Non-pigmented ciliary epithelial cell (primary cell): ENCODE measurements at regions not wholly inside any gene's neighbourhood (a gene's known extent, or its start where the extent isn't known, plus 50 kb on each side); places are given as distances from the start of the nearest gene placed in this dataset.

Experiments
- DNase-seq: peaks from one replicate; pipeline ENCODE4 v3.0.0-alpha.2; 2010; ENCODE audit warnings: low read depth

DNA sequence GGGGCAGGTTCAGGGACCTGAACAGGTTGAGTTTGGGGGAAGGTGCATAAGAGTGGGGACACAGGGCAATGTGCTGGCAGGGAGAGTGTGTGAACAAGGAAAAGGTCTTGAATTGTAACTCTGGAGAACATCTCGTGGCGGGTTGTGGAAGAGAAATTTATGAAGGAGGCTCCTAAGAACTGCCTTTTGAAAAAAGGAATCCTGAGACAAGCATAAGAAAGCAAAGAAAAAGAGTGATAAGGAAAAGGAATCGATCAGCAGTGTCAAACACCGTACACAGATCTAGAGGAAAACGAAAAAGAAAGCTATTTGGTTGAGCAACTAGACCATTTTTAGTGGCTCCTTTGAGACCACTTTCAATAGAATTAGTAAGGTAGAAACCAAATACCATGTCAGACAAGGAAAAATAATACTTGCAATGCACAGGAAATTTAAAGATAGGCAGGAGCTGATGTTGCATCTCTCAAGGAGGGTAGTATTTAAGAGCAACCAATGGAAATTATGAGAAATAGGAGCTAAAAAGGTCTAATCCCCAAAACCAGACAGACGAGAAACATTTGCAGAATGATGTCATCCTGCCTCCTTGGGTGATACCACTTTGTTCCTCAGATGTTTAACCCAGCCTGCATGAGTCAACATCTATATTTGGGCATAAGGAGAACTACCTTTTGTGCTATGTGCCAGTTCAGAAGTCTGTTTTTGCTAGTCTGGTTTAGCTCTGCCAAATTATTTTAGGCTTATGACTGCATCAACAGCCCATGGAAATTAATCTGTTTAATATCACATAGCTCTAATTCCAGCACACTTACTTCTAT is 64.5 kb upstream of the STK38L start:
- DNase-seq, result peak; percentile 99

DNA sequence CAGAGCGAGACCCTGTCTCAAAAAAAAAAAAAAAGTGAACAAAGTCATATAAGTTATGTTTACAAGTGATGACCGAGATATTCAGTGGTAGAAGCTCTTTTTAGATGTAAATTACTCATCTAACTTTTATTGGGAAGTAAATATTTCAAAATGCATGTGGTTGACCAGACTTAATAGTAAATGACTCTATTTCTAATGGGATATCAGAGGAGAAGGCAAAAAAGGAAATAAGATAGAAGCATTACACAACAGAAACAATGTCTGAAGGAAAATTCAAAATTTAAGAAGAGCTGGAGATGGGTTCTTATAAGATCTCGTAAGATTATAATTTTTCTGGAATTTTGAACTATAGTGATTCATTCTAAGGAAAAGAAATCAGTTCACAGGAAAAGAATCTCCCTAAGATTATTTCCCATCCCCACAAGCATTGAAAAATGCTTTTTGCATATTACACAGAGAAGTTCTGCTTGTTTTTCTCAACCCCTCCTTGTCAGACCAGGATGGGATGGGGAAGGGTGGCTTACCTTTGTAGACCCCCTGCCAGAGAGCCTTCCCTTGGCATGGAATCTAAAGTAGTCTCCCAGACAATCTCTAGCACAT is 63.1 kb upstream of the STK38L start:
- no peak for DNase-seq

DNA sequence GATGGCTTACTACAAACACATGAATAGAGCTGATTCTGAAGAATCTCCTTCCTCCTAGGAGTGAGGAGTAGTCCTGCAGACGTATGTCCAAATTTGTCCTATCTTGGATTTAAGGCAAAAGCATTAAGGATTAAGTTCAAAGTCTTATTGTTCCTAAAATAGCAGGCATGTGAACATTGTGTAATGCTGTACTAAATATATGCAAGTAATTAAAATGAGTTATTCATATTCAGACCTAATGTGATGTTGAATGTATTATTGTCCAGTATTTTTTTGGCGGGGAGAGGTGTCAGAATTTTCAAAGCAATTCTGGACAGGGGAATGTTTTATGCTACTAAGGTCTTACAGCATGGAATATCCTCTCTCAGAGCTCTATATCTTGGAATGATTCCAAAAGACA is 60.7 kb upstream of the STK38L start:
- no peak for DNase-seq

DNA sequence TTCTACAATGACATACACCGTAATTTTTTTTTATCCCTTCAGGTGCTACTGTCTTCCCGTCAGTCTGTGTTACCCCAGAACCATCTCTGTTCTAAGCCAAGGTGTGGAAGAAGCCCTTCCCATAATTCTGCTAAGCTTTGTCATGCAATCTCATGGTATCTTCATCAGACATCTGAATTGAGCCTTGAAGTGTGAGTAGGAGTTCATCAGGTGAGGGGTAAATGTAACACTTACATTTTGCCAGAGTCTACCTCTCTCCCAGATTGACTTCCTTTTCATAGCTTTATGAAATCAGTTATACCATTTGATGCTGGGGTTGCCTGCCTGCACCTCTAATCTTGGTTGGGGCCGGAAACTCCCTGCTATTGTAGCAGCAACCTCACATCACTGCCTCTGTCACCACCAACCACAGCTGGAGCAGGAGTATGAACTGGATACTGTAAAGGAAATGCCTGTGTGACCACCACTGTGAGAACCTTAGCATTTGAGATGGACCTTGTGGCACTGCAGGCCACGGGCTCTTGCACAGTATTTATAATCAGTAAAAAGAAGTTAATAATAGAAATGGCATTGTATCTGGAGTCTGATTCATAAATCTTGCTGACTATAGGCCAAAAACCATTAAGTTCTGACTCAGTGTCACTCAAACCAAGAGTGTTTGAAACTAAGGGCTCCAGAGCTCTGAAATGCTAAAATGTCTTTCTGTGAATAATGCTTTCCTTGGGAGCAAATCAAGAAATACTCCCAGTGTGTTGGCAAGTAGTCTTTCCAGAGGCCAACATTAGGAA is 58.7 kb upstream of the STK38L start:
- DNase-seq, result peak; percentile 84

DNA sequence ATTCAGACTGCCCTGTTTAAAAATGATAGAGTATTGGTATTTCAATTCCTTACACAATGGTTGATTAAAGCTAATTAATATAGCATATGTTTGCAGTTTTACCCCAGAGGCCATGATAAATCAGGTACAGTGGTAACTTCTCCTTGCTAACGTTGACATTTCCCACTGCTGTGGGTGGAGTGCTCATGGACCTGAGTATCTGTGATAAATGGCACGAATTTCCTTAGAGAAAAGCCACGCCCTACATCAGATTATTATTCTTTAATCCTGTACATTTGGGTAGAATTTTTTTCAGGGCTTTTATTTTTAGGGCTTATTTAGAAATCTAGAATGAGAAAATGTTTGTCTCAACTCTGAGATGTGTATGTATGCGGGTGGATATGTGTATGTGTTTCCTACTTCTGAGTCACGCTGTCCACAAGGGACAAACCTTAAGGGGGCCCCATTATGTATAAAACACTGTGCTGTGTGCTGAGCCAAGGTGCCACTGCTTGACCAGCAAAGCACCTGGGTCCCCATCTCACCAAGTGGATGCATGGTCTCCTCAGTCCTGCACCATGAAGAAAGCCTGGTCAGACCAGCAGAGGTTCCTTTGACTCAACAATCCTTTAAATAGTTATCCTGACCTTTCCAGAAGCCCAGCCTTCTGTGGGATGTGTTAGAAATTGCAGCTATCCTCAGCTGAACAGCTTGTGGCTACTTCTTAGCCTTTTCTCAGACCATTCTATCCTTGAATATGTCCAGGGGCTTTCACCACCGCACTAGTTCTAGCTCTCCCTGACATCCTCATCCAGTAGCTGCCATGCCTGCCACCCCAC is 57.9 kb upstream of the STK38L start:
- DNase-seq, result no peak

DNA sequence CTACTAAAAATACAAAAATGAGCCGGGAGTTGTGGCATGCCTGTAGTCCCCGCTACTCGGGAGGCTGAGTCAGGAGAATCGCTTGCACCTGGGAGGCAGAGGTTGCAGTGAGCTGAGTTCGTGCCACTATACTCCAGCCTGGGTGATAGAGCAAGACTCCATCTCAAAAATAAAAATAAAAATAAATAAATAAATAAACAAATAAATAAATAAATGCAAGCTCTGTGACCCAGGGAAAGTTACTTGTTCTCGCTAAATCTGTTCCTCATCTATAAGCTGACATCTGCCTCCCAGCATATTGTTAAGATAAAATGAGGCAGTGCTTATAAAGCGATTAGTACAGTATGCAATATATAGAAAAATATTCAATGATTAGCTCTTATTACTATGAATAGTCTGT is 56.4 kb upstream of the STK38L start:
- no peak for DNase-seq

DNA sequence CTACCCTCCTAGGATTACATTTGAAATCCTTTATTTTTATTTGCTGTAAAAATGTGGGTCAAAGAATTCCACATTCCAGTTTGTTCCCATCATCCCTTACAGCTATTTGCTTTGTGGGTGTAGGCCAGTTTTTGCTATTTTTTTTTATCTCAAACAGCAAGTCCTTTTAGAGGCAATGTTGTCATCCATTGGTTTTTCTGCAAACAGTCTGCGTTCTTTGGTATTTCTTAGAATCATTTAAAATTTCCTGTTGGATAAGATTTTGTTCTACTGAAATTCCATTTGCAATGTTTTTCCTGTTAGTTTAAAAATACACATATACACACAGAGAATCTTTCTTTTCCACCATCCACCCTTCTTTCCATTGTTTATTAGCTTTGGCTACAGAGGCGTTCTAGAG is 53.3 kb upstream of the STK38L start:
- DNase-seq, result no peak

DNA sequence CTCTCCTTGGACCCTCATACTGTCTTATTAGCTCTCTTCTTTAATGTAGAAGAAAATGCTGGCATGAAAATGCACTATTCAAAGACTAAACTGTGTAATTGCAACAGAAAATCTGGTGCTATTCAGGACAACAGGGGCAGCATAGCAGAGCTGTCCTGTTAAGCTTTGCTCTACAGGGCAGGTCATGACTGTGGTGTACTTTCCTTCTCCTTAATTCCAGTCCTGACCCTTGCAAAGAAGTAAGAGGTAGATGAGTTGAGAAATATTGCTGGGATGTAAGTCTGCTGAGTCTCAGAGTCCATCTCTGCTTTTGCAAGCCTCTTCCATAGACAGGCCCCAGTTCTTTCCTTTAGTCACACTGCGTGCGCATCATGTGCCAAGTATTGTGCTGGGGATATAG is 52.6 kb upstream of the STK38L start:
- DNase-seq, result no peak

DNA sequence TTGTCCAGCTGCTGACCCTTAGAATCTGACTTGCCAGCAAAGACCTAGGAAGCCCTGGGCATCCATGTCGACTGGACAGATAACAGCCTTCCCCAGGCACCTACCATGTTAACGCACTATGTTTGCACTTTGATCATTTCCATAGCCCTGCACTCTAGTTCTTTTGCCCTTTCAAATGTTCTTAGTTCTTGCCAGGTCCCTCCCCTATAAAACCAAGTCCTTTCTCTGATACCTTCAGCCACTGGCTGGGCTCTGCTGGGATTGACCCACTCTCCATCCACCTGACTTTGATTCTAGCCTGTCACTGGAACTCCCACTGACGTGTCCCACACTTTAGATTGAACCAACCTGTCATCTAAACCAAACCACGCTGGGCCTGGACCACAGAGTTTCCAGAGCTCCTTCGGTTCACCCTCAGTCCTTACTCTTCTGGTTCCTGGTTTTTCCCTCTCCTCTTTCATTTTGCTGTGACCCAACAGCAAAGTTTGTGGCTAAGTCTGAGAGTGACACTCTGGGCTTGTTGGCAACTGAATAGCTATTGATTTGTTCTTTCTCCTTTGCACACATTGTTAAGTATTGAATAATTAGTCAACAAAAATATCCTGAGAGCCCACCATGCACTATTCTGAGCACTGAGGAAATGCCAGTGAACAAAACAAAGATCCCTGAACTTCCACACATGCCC is 51.8 kb upstream of the STK38L start:
- no peak for DNase-seq

DNA sequence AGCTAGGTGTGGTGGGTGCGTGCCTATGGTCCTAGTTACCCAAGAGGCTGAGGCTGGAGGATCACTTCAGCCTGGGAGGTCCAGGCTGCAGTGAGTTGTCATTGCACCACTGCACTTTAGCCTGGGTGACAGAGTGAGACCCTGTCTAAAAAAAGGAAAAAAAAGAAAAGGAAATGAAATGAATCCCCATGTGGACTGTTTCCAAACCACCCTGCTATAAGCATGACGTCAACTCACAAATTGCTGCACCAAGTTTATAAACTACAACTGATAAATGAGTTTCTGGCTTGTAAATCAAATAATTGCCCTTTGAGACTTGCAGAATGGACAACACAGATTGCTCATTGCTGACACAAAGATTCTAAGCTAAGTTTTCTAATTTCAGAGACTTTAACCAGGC is 51.0 kb upstream of the STK38L start:
- no peak for DNase-seq

DNA sequence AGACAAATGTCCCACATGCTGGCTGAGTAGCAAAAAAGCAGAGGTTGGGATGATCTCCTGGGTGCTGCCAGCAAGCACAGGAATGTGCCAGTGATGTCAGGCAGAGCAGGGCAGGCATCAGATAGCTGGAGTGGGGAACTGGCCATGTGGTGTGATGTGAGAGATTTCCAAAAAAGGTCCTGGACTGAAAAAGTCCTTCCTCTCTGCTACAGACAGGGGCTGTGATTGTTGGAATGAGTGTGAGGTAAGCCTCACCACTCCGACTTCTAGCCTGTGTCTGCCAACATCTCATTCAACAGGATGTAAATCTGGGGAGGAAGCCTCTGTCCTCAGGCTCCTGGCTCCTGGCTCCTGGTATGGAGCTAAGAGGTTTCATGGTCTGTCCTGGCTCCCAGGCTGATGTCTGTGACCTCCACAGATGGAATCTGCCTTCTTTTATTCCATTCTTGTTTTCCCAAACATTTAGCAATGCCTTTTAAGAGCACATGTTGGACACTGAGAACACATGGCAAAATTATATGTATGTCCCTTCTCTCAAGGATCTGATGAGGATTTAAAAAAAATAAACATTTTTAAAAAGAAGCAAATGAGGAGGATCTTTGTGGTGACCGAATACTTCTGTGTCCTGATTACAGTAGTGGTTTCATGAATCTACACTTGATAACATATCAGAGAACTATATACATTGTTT is 50.1 kb upstream of the STK38L start:
- DNase-seq, result no peak
